ENCODE measurements at regions not wholly inside any gene's neighbourhood (a gene's known extent, or its start where the extent isn't known, plus 50 kb on each side); places are given as distances from the start of the nearest gene placed in this dataset.

- Histone ChIP-seq H3K9me3 (ENCODE audit: insufficient read depth, low read depth, low read length) (no peaks in the 10 kb centered on the region), H2AFZ (ENCODE audit: low read depth, low read length) (peak overlapping the region; percentile 3), H3K4me2 (ENCODE audit: low read length) (peak overlapping the region; percentile 60), H3K4me1 (ENCODE audit: insufficient read depth, low read length) (peaks cover 46% of the 10 kb centered on the region), H3K4me3 (ENCODE audit: insufficient read depth, low read depth, low read length) (no peak overlapping the region), H3K27me3 (ENCODE audit: insufficient read depth, low read length) (no peaks in the 10 kb centered on the region), H3K79me2 (ENCODE audit: insufficient read depth, low read length) (no peaks in the 10 kb centered on the region), H4K20me1 (ENCODE audit: insufficient read depth, low read length) (no peaks in the 10 kb centered on the region), H3K36me3 (ENCODE audit: insufficient read depth, low read length) (no peaks in the 10 kb centered on the region), H3K27ac (ENCODE audit: low read depth, low read length) (peak overlapping the region; percentile 53), H3K9ac (ENCODE audit: low read length) (peak overlapping the region; percentile 41)
- Mint-ChIP-seq H3K27me3 (ENCODE audit: low read depth, unreplicated experiment) (no peaks in the 10 kb centered on the region), H3K4me1 (ENCODE audit: low read depth, unreplicated experiment) (peaks cover 21% of the 10 kb centered on the region), H3K4me3 (ENCODE audit: unreplicated experiment) (no peak overlapping the region), H3K36me3 (ENCODE audit: low read depth, unreplicated experiment) (no peaks in the 10 kb centered on the region), H3K27ac (ENCODE audit: unreplicated experiment) (peak overlapping the region; percentile 81), H3K9me3 (ENCODE audit: unreplicated experiment) (no peaks in the 10 kb centered on the region)
- FAIRE-seq: no peak
- TF ChIP-seq CTCF (IDR thresholded peaks at IDR 0.05; ENCODE audit: insufficient read depth, low read depth, low read length): no peak
- no peak for TF ChIP-seq EZH2 (IDR thresholded peaks at IDR 0.05; ENCODE audit: insufficient read depth, low read length)
- DNase-seq (ENCODE audit: low read depth): peak; percentile 26
These were observed 132.7 kb downstream of the SNX5 start for GRCh38 chr20:17835934-17836300.

GRCh38 chr20:17835240-17835933, 133.2 kb downstream of the SNX5 start:
- no peak overlapping the region for H2AFZ ChIP-seq (ENCODE audit: low read depth, low read length)
- H3K27ac ChIP-seq (ENCODE audit: low read depth, low read length): peak overlapping the region; percentile 53
- H4K20me1 ChIP-seq (ENCODE audit: insufficient read depth, low read length): no peaks in the 10 kb centered on the region
- no peaks in the 10 kb centered on the region for H3K36me3 Mint-ChIP-seq (ENCODE audit: low read depth, unreplicated experiment)
- DNase-seq (ENCODE audit: low read depth) (peak; percentile 86), FAIRE-seq (peak; percentile 78)
- H3K4me3 ChIP-seq (ENCODE audit: insufficient read depth, low read depth, low read length): no peak overlapping the region
- H3K27me3 ChIP-seq (ENCODE audit: insufficient read depth, low read length): no peaks in the 10 kb centered on the region
- peak overlapping the region; percentile 60 for H3K4me2 ChIP-seq (ENCODE audit: low read length)
- H3K9ac ChIP-seq (ENCODE audit: low read length): peak overlapping the region; percentile 41
- H3K9me3 ChIP-seq (ENCODE audit: insufficient read depth, low read depth, low read length): no peaks in the 10 kb centered on the region
- H3K27me3 Mint-ChIP-seq (ENCODE audit: low read depth, unreplicated experiment): no peaks in the 10 kb centered on the region
- no peaks in the 10 kb centered on the region for H3K9me3 Mint-ChIP-seq (ENCODE audit: unreplicated experiment)
- no peaks in the 10 kb centered on the region for H3K79me2 ChIP-seq (ENCODE audit: insufficient read depth, low read length)
- peak overlapping the region; percentile 87 for H3K27ac Mint-ChIP-seq (ENCODE audit: unreplicated experiment)
- H3K4me1 ChIP-seq (ENCODE audit: insufficient read depth, low read length): peaks cover 46% of the 10 kb centered on the region
- H3K36me3 ChIP-seq (ENCODE audit: insufficient read depth, low read length): no peaks in the 10 kb centered on the region
- TF ChIP-seq EZH2 (IDR thresholded peaks at IDR 0.05; ENCODE audit: insufficient read depth, low read length) (no peak), CTCF (IDR thresholded peaks at IDR 0.05; ENCODE audit: insufficient read depth, low read depth, low read length) (no peak)
- peak overlapping the region; percentile 71 for H3K4me3 Mint-ChIP-seq (ENCODE audit: unreplicated experiment)
- peaks cover 21% of the 10 kb centered on the region for H3K4me1 Mint-ChIP-seq (ENCODE audit: low read depth, unreplicated experiment)

- Mint-ChIP-seq H3K36me3 (ENCODE audit: low read depth, unreplicated experiment) (no peaks in the 10 kb centered on the region), H3K27me3 (ENCODE audit: low read depth, unreplicated experiment) (no peaks in the 10 kb centered on the region), H3K4me3 (ENCODE audit: unreplicated experiment) (no peak overlapping the region), H3K9me3 (ENCODE audit: unreplicated experiment) (no peaks in the 10 kb centered on the region), H3K27ac (ENCODE audit: unreplicated experiment) (no peak overlapping the region), H3K4me1 (ENCODE audit: low read depth, unreplicated experiment) (peaks cover 21% of the 10 kb centered on the region)
- Histone ChIP-seq H3K27ac (ENCODE audit: low read depth, low read length) (no peak overlapping the region), H3K9ac (ENCODE audit: low read length) (no peak overlapping the region), H3K4me1 (ENCODE audit: insufficient read depth, low read length) (peaks cover 46% of the 10 kb centered on the region), H3K27me3 (ENCODE audit: insufficient read depth, low read length) (no peaks in the 10 kb centered on the region), H3K79me2 (ENCODE audit: insufficient read depth, low read length) (no peaks in the 10 kb centered on the region), H3K4me3 (ENCODE audit: insufficient read depth, low read depth, low read length) (no peak overlapping the region), H2AFZ (ENCODE audit: low read depth, low read length) (no peak overlapping the region), H3K4me2 (ENCODE audit: low read length) (peak overlapping the region; percentile 60), H4K20me1 (ENCODE audit: insufficient read depth, low read length) (no peaks in the 10 kb centered on the region), H3K36me3 (ENCODE audit: insufficient read depth, low read length) (no peaks in the 10 kb centered on the region), H3K9me3 (ENCODE audit: insufficient read depth, low read depth, low read length) (no peaks in the 10 kb centered on the region)
- no peak for DNase-seq (ENCODE audit: low read depth)
- no peak for FAIRE-seq
- TF ChIP-seq CTCF (IDR thresholded peaks at IDR 0.05; ENCODE audit: insufficient read depth, low read depth, low read length) (no peak), EZH2 (IDR thresholded peaks at IDR 0.05; ENCODE audit: insufficient read depth, low read length) (no peak)
These were observed 133.8 kb downstream of the SNX5 start for GRCh38 chr20:17834804-17835203.
